GM21528 (cell line): ENCODE measurements at regions not wholly inside any gene's neighbourhood (a gene's known extent, or its start where the extent isn't known, plus 50 kb on each side); places are given as distances from the start of the nearest gene placed in this dataset.

ENCODE experiments used
- ATAC-seq: cut with Tn5 transposase; IDR thresholded peaks from one replicate; pipeline ENCODE4 v1.9.1; 2021; ENCODE audit warnings: mild to moderate bottlenecking, moderate library complexity; ENCODE audit not compliant: unreplicated experiment, low FRiP score

DNA sequence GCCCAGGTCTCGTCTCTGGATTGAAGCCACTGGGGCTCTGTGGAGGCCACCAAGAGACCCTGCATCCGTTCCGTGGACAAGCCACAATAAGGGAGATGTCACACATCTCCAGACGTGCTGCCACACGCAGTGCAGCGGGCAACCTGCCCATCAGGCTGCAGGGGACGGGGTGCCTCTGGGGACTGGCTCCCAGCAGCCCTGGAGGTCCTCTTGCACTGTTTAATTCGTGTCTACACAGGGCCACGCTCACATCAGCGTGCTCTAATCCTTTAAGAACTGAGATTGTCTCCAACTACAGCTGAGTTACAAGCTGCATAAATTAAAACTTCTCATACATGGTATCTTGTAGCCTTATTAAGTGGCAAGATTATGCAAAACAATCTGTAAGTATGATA lies 1232.2 kb downstream of the BRD1 start:
- ATAC-seq = no peak

DNA sequence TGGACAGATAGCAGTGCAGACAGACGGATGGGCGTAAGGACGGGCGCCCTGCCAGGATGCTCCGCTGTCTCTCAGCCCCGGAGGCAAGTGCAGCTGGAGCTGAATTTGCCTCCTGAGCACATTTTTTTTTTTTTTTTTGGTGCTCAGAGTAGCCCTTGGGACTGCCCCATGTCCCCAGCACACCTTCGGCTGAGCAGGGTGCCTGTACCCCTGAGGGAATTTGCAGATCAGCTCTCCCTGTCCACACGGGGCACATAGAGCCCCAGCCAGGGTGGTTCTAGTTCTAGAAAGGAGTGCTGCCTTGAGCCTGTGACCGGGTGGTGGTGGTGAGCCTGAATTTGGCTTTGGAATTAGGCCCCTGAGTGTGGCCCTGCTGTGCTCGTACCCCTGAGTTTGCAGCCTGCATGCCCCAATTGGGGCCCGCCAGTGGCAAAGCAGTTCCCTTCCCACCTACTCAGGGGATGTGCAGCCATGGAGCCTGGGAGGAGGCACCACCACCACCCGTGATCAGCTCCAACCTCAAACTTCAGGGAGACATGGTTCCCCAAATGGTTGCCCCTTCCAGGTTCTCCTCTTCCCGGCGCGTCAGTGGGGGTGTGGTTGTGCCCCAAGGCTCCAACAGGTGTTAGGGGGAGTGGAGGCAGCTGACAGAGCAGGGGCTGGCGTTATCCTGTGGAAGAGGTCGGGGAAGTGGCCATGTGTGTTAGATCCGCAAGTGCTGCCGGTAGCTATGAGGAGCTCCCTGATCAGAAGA lies 1232.7 kb downstream of the BRD1 start:
- ATAC-seq = no peak

DNA sequence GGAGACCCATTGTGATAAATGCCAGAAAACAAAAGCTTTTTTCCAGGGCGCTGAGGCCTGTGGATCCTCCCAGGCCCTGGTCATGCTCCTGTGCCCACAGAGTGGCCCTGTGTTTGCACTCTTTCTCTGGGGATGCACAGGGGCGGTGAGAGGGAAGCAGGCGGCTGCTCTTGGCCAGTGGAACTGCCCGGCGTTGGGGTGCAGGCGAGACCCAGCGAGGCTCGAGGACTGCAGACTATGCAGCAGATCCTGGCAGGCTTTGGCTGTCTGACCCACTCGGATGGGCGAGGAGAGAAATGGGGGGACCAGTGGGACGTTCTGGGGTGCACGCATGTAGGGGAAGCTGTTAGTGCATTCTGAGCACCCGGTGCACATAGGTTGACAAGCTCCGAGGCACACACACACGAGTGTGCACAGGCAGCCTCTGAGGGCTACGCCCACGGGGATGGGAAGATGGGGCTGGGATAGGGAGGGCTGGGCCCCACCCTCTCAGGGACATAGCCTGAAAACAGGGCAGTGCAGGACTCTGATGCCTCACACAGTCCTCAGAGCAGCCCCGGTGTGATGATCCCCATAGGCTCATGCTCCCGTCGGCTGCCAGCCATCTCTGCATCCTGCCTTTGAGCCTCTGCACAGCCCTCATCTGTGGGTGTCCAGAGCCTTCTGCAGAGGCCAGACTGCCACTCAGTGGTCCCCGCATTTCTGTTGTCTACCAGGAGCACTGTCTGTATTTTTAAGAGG lies 1233.5 kb downstream of the BRD1 start:
- ATAC-seq = no peak

DNA sequence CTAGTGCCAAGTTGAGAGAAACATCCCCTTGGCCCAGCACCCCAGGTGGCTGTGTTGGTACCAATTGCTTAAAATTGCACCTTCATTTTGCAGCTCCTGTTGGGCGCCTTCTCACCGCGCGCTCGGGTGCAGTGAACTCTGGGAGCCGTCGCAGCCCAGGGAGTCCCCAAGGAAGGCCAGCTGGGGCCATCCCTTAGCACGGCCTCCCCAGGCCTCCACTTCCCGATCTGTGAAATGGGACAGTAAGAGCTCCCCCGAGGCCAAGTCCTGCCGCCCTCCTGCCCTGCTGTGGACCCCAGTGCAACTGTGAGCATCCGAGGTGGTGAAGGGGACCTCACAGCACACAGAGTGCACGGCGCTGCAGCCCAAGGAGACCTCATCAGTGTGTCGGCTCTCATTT lies 1234.1 kb downstream of the BRD1 start:
- ATAC-seq = no peak

DNA sequence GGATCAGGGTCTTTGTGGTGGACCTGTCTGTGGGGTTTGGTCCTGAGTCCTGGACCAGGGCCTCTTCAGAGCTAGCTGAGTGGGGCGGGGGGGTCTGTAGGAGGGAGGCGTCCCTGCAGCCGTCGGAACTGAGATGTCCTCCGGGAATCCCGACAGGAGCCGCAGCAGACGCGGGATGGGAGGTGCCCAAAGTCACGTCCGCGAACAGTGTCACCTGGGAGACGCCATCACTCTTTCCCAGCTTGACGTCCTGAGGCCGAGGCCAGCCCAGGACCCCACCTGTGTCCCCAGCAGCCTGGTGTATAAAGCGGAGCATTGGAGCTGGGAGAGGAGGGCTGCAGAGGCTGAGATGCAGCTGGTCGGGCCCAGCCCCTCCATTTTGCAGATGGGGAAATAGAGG lies 1234.7 kb downstream of the BRD1 start:
- no peak for ATAC-seq

GRCh38 chr22:48592488-48592887 lies 1235.2 kb downstream of the BRD1 start:
- ATAC-seq = no peak

GRCh38 chr22:48592066-48592345 lies 1235.7 kb downstream of the BRD1 start:
- ATAC-seq = no peak

GRCh38 chr22:48591286-48592065 lies 1236.2 kb downstream of the BRD1 start:
- no peak for ATAC-seq

DNA sequence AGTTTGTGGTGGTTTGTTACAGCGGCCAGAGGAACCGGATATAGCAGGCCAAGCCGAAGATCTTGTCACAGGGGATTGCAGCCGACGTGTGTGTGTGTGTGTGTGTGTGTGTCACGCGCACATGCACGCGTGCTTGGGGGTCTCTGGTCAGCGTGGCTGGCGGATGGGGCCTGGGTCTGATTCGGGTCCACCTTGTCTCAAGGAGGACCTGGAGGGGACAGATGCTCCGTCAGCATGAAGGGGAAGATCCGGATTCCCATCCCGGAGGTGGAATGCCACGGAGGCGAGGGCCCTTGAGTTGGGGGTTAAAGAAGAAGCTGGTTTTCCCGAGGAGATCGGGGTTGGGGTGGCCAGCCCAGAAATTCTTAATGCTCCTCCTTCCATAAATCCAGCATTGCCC lies 1237.8 kb downstream of the BRD1 start:
- ATAC-seq = no peak

DNA sequence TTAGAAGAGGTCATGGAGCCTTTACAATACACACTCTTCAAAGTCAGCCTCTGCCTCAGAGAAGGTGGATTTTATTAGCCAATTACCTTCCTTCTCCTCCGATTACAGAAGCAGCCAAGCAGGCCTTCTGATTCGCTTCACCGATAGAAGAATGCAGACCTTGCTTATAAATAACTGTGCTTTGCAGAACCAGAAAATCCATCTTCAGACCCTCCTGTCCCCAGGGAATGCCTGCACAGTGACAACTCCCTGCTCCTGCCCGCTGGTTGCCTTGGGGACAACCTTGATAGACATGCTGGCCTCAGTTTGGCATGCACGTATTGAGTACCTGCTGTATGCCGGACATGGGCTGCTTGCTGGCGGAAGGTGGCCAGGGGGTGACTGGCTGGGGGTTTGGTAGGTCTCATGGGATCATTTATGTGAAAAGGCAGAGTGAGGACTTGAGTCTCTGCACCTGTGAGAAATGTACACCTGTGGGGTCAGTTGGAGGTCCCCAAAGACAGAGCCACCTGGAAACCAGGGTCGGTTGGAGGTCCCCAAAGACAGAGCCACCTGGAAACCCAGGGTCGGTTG lies 1238.7 kb downstream of the BRD1 start:
- ATAC-seq = no peak

GRCh38 chr22:48588151-48588877 lies 1239.4 kb downstream of the BRD1 start:
- no peak for ATAC-seq

DNA sequence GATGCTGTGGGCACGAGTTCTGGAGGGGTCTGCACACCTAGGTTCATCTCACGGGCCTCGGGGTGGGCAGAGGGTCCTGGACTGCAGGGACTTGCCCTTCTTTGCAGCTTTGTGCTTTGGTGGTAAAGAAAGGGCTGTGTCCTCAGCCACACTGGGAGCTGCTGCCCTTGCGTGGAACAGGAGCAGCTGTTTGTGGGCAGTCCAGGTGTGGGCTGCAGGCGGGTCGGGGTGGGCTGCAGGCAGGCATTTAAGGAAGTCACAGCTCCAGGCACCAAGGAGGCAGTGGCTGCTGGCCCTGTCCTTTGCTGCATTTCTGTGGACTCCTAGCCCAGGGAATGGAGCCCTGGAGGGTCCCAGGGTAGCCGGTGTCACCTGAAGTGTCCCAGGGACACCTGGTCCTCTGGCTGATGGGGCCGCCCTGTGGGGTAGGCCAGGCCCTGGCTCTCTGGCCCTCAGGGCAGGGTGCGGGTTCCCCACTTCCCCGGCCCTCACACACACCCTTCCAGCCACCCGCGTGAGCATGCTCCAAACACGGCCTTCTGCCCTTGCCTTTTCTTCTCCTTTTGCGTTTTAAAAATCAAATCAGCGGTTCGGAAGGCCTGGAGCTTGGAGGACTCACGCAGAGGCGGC lies 1240.3 kb downstream of the BRD1 start:
- ATAC-seq = no peak

GRCh38 chr22:48586799-48587185 lies 1240.9 kb downstream of the BRD1 start:
- ATAC-seq = no peak

- no peak for ATAC-seq
Measured at GRCh38 chr22:48585916-48586798, 1241.5 kb downstream of the BRD1 start.

DNA sequence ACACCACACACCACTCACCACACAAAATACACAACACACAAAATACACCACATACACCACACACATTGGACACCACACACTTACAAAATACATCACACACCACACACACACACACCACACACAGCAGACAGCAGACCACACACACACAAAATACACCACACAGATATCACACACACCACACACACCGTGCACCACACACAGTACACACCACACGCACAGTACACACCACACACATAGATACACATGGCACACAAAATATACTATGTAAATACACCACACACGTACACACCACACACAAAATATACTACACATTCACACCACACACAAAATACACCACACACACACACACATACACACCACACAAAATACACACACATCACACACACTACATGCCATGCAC lies 1243.5 kb downstream of the BRD1 start:
- ATAC-seq = no peak

- no peak for ATAC-seq
Measured at GRCh38 chr22:48581796-48582469, 1245.7 kb downstream of the BRD1 start.

DNA sequence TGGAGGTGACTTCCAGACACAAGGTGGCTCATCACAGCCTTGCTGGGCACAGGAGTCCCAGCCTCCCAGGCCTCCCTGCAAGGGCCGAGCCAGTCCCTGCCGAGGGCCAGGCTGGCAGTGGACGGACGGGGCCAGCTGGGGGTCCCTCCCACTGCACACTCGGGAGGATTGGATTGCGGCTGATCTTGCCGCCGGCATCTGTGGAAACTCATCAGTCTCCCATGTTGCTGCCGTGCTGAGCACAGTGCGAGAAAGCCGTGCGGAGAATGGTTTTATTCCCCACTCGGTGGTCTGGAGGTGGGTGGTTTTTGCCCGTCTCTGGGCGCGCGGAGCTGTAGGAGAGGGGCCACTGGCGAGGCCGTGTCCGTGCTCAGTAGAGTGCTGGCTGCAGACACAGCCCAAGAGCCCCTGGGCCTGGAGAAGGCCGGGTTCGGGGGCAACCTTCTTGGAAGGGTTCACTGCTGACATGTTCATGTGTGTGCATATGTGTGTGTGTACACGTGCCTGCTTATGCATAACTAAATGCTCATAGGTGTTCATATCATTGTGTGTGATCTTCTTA lies 1246.4 kb downstream of the BRD1 start:
- ATAC-seq = no peak

- no peak for ATAC-seq
Measured at GRCh38 chr22:48580481-48580970, 1247.1 kb downstream of the BRD1 start.
